NCI-H524 treated with DMSO at 0.1 percent for 48 hours (cell line): ENCODE measurements at regions not wholly inside any gene's neighbourhood (a gene's known extent, or its start where the extent isn't known, plus 50 kb on each side); places are given as distances from the start of the nearest gene placed in this dataset.

Experiments used
- DNase-seq: peaks from one replicate; lab custom pipeline; 2025; lab: John Stamatoyannopoulos, UW

DNA sequence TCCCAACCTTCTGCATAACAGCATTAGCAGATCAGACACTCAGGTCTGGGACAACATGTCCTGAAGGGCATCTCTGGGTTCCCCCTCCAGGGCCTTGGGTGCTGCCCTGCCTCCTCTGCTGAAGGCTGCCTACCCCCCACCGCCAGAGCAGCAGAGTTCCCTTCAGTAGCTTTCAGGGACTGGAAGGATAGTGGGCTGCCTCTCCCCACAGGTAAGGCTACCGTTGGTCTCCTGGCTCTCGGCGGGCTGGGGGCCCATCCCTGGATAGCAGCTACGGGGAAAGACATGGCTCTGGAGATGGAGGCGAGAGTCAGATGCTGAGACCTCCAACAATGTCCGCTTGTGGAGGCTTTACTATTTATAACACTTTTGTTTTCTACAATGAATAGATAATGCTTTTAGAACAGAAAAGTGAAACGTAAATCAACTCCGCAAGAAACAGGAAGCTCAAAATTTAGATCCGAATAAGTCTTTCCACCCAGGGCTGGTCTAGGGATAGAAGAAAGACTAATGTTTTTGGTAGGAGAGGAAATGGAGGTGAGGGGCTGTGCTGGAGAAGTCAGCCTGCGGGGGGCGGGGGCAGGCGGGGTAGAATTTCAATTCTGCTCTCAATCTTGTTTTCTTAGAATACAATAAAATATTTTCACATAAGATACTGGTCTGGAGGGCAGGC, 58.4 kb downstream of the ARL4C start:
- DNase-seq, result no peak

DNA sequence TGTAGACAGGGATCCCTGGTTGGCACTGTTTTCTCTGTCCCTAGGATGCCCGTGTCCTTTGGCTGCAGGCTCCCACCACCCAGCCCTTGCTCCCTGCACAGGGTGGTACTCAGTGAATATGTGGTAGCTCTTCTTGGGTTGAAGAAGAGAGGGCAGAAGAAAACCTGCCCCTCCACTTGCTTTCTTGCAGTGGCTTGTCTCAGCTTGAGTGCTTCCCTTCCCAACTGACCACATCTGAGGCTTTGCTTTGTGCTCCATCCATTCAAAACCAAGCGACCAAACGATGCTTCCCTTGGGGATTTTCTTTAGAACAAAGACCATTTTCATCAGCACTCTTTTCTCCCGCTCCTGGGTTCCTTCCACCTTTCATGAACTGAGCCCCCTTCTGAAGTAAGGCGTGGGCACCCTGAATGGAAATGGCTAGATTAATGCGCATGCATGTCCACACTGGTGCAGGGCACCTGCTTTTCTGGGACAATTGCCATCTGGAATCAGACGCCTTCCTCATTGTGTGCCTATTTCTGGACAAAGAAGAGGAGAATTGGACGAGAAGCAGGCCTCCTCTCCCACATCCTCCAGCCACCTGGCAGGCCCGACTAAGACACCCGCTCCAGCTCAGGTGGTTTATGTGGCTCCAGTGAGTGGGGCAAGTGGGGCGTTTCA, 59.1 kb downstream of the ARL4C start:
- no peak for DNase-seq

DNA sequence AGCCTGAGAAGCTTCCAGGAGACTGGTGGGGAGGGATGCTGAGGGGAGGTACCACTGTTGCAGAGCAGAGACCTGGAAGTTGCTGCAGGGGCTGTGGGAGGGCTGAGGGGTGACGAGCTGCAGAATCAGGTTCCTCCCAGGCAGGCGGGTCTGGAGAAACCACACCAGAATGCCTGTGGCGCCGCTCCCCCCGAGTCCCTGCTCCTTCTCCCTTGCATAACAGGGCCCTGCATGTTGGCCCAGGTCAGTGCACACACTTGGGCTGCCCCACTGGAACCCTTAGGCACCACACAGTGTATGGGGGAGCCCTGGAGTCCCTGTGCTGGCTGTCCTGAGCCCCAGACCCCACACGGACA, 60.4 kb downstream of the ARL4C start:
- DNase-seq, result no peak

DNA sequence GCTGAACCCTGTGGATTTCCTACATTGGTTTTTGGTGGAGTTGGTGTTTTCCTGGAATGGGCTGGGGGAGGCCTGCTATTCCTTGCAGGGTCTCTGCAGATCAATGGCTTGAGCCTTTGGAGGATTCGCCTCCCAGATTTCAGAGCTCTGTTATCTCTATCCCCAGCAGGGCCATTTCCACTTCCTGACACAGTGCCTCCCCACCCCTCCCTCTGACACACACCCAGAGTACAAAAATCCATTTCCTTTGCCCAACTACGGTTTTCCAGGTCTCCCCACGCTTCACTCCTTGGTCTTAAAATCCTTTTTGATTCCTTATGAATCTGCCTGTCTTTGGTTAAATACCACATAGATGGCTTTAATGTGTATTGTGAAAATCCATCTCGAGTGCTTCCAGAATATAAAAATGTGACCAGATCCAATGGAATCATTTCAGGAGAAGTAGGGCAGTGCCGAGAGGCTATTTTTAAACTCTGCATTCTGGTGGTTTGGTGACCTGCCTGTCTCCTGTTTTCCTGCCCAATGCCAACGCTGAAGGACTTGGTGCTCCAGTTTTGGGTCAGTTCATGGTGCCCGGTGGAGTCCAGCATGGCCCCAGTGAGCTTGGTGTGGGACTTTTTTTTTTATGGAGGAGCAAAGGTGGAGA, 60.9 kb downstream of the ARL4C start:
- DNase-seq, result no peak

DNA sequence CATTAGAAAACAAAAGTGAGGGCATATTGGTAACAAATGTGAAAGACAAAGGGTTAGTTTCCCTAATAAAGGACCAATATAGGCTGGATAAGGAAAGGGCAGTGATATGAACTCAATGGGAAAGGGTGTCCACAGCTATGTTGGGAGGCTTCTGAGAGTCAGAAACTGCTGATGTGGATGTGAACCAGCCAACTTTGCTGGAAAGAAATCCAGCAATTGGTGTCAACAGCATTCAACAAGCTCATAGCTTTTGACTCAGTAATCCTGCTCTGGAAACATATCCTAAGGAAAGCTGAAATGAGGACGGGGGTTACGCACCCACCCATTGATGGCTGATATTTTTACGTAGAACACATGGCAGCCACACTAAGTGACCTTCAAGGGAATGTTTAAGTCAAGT, 63.7 kb downstream of the ARL4C start:
- DNase-seq, result no peak

DNA sequence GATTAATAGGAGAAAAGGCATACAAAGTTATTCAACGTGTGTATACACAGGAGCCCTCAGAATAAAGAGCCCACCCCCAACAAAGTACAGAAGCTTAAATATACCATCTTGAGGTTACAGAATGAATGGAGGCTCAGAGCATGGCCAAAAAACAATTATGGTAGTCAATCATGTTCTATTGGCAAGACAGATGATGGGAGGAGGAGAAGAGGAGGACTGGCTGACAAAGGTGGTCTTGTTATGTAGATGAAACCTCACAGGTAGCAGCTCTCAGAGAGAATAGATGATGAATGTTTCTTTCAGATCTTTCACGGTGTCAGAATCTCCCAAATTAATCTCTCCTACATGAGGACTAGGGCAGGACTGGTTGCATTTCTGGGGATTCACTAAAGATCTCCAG, 66.0 kb downstream of the ARL4C start:
- DNase-seq, result no peak

DNA sequence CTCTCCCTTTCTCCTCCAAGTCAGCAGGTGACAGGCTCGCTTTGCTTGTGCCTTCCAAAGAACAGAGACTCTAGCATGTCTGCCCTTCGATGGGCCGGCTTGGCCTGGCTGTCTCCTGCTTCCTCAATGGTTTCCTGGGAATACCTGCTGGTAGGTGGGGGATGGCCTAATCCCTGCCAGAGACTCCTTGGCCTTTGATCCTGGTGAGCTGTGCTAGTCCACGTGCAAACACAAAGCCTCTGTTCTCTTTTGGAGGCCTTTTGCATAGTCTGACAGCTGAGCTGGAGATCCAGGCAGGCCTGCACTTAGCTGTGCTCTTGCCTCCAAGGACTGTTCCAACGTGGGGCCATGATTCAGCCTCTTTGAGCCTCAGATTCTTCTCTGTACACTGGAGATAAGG, 67.6 kb downstream of the ARL4C start:
- DNase-seq, result no peak

DNA sequence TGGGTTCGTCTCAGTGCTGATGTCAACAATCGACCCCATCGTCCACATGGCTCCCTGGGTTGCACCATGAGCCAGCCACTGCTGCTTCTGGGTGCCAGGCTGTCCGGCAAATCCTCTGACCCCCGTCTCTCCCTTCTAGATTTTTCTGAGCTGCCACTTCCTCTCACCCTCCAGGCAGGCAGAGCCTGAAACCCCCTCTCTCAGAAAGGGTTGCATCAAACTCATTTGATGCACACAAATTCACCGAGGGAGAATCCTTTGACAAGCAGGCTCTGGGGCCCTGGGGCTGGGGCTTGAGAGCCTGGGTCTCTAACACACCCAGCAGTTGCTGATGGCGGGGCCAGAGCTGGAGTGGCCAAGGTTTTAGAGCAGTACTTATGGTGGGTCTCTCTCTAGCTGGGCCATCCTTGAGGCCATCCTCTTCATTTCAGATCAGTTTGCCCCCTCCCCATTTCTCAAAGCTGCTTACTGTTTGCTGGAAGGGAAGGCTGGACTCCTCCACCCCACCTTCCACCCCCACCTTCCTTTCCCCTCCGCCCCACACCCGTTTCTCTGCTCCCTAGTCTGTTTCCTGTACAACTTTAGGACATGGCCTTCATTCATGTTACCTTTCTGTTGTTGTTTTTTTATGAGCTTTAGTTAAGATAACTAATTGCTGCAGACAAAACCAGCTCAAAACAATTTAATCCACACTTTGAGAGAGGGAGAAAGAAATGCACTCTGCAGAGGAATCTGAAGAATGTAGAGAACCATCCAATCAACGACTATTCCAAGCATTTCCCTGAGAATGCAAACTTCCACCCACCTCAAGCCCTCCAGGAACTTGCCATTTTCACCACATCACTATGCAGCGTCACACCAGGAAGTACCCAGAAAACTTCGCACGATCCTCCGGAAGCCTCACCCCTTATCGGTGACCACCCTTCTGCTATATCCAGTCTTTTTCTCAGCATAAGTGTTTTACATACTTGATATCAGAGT, 69.5 kb downstream of the ARL4C start:
- DNase-seq, result no peak

DNA sequence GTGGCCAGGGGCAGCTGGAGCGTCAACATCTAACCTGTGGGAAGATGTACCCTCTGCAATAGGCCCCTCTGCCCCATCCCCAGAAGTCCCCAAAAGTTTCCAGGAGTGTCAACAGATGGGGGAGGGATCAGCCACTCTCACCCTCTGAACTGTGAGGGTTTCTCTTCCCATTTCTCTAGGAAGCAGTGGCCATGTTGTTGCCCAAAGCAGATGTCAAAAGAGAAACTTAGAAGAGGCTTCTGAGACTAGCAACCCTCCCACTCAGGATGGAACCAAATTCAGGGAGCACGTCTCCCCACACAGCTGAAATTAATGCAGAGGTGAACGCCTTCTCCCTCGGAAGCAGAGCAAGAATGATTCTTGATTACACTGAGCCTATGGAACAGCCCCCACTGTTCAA, 70.3 kb downstream of the ARL4C start:
- no peak for DNase-seq

DNA sequence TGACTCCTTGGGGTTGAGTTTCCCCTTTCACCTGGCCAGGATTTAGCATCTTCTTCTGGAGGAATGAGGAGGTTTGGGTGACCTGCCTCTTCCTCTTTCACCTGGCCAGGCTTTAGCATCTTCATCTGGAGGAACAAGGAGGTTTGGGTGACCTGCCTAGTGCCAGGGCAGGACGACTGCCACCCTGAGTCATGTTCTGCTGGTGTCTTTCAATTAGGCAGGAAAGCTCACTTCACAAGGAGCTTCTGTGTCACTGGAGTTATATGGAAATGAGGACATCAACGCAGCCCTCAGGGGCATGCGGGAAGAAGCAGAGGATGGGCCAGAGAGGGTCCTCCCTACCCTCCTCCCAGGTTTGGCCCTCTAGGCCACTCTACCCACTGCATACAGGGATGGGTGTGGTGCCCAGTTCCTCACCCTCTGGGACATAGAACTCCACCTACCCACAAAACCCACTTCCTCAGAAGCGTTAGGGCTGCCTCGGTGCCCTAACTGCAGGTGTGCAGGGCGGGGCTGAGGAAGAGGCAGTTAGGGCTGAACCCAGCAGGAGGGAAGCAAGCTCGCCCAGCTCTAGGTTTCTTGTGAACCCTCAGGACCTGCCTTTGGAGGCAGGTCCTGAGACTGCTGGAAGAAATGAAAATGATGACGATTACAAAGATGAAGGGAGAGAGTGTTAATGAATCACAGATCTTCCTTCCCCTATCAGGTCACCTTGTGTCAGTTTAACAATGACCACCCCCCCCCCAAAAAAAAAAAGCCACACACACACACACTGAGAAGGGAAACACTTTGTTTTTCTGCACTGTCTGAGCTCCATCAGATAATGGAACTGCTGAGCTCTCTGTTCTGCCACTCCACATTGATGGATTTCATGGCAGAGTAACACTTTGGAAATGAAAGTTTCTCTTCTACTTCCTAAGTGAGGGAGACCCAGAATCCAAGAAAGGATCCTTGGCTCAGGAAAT, 71.0 kb downstream of the ARL4C start:
- DNase-seq, result no peak

DNA sequence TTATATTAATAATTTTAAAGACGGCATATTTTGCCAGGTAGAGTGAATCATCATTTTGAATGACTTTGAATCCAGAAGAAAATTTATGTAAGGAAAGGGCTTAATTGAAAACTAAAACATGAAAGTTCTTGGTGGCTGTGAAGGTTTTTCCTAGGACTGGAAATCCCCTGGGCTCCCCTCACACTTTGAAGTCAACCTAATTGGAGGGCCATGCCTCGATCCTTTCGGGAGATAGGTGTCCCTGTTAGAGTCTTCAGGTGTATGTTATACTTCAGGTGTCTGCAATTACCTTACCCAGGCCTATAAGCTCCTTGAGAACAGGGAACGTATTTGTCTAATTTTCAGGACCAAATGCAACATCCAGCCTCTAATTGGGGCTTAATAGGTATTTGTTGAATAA, 73.0 kb downstream of the ARL4C start:
- DNase-seq, result no peak

DNA sequence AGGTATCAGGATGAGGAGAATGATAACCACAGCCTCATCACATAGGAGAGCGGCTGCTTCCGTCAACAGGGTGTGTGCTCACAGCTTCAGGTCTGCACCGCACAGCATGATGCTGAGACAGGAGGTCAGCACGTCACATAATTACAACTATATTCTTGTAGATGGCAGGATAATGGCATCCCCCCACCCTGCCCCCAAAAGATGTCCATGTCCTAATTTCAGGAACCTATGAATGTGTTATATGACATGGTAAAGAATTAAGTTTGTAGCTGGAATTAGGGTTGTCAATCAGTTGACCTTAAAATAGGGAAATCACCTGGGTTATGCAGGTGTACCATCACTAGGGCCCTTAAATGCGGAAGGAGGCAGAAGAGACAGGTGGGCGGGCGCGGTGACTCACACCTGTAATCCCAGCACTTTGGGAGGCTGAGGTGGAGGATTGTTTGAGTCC, 73.9 kb downstream of the ARL4C start:
- DNase-seq, result no peak

DNA sequence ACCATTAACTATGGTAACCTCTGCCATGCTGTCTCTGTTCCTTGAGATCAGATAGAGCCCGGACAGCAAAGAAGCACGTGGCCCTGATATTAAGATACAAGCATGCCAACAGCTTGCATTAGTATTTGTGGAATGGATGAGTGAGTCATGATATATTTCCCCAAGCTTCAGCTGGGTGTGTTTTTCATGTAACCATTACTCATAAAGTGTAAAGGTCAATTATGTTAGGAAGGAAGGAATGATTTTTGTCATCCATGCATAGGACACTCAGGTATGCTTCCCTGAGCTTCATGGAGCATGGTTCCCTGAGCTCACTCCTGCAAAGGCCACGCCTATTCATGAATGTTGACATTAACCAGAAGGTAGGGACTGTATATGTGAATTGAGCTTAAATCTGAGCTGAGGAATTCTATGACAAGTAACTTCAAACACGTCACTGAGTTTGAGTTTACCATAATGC, 74.6 kb downstream of the ARL4C start:
- no peak for DNase-seq

DNA sequence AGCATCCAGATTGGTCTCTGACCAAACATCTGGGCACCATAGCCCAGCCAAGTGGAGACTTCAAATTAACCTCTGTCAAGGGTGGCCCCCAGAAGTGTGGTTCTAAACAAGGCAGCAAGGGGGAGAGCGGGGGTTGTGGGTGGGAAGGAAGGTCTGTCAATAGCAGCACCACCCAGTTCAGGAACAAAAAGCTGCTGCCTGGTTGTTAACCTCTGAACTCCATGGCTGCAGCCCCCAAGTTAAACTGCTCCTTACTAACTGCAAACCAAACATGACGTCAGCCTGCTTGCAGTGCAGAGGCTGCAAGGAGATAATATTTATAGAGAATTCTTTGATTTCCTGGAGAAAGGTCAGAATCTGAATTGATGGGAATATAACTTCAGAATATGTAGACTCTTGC, 76.5 kb downstream of the ARL4C start:
- DNase-seq, result no peak

DNA sequence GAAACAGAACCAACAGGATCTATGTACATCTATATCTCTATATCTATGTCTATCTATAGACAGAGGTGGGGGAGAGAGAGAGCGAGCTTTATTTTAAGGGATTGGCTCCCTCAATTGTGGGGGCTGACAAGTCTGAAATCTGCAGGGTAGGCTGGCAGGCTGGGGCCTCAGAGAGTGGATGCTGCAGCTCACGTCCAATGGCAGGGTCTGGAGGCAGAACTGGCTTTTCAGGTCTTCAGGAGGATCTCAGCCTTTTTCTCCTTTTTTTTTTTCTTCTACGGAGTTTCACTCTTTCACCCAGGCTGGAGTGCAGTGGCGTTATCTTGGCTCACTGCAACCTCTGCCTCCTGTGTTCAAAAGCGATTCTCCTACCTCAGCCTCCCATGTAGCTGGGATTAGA, 77.2 kb downstream of the ARL4C start:
- no peak for DNase-seq

DNA sequence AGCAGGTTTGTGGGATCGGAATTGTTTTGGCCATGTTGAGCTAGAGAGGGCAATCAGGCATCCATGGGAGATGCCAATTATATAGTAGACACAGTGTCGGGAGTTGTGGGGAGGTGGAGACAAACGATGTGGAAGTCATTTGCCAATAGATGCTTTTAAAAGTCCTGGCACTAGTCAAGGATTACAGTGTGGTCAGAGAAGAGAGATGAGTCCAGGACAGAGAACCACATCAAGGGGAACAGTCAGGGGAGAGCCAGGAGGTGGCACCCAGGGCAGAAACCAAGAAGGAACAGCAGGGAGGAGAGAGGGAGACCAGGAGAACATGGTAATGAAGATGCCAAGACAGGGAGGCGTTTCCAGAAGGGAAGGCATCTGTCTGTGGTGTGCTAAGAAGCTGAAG, 81.2 kb downstream of the ARL4C start:
- no peak for DNase-seq

DNA sequence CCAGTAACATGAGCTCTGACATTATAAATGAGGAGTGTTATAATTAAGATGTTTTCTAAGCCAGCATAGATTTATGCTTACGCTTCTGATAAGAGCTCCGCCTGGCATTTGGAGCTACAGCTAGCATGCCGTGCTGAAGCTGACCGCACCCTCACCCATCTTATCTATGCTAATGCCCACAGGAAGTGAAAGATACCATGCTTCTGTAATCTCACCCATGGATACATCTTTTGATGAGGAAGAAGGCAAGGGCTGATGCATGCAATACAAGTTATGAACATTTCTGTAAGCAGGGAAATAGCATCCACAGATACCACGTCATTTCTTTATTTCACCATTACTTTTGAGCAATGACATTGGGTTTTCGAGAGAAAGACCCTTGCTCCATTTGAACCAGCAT, 82.3 kb downstream of the ARL4C start:
- DNase-seq, result no peak

DNA sequence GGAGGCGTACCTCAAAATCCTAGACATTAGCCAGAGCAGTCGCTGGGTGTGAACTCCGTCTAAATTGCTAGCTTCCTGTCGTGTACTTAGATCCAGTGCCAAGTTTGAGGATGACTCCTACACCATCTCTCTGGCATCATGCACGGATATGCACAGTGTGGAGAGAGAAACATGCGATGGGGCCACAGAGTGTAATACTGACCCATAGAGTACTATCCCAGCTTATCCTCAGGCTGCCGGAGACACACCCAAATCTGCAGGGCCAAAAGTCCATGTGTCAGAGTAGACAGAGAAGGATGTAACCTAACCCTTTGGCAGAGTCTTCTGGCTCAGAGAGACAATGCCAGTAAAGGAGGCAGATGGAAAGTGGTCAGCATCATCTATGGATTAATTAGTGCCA, 84.2 kb downstream of the ARL4C start:
- no peak for DNase-seq

DNA sequence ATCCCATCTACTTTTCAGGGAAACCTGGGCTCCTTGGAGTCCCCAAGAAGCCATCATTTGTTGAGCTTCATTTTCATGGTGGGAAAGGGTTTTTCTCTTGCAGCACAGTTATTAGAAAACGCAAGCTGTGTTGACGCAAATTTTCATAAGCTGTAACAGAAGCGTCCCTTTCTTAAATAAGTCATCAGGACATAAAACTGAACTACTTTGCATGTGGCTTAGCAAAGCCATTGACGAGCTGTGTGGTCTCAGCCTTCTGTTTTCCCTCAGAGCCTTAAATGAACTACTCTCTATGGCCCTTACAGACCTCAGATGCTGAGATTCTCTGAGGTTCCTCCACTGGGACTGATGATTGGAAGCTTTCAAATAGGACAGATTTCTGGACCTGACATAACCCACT, 85.1 kb downstream of the ARL4C start:
- DNase-seq, result no peak

DNA sequence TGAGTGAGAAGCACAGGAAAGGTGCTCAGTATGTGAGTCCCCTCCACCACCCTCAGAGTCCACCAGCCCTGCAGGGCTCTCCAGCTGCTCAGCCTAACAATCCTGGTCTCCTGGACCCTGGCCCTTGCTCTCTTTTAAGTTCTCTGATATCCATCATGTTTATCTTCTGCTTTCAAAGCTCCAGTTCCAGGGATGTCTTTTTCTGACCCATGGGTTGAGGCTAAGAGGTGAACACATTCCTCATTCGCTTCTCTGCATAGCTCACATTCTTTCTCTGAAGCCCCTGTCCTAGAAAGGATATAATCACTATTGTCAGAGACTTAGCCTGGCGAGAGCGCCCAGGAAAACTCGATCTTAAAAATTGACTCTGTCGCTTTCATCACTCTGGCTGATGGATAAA, 86.4 kb downstream of the ARL4C start:
- no peak for DNase-seq

DNA sequence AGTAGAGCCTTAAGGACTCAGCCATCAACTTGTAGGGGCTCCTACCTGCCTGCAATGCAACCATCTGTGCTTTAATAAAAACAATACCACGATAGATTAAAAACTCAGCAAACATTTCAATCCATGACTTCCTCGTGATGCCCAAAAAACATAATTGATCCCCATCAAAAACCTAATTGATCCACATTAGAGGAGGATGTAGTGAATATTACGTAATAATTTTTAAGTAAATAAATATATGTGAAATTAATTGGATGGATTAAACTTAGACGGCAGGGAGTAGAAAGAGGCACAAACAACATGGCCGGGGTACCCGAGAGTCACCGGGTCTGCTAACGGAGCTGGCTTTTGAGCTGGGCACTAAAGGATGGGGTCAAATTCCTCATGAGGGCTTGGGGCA, 87.3 kb downstream of the ARL4C start:
- no peak for DNase-seq
